PC-3 (cell line): ENCODE measurements at regions not wholly inside any gene's neighbourhood (a gene's known extent, or its start where the extent isn't known, plus 50 kb on each side); places are given as distances from the start of the nearest gene placed in this dataset.

Experiments used
- ATAC-seq: fragments of 200-7000 bp; cut with Tn5 transposase; 2 replicates; pipeline ENCODE4 v1.9.1; 2020; ENCODE audit warnings: mild to moderate bottlenecking, moderate library complexity
- BruUV-seq: library from RNA; stranded (reverse); fragments of 400-500 nt; replicated peaks from 2 replicates; lab custom pipeline; 2021; lab: Mats Ljungman, UMichigan
- CTCF ChIA-PET: fragments of 300-600 bp; sonication (Branson Sonifier 250); formaldehyde crosslinking; loops from one replicate; lab custom pipeline; 2022; ENCODE audit warnings: antibody characterized with exemption; lab: Charles Lee
- POLR2A ChIA-PET: fragments of 300-600 bp; sonication (Branson Sonifier 250); formaldehyde crosslinking; loops from one replicate; lab custom pipeline; 2022; ENCODE audit warnings: antibody characterized with exemption; ENCODE audit not compliant: unreplicated experiment; lab: Charles Lee
- DNase-seq: peaks from one replicate; pipeline ENCODE4 v3.0.0-alpha.2; 2015
- H2AFZ ChIP-seq: fragments of 300-600 bp; sonication (generic); 2 replicates; pipeline ENCODE4 v1.6.0; 2016; ENCODE audit warnings: antibody characterized with exemption, low read length
- H3F3A ChIP-seq: fragments of 300-600 bp; sonication (generic); one replicate; pipeline ENCODE4 v1.6.0; 2017; ENCODE audit warnings: antibody characterized with exemption, low read length, control low read depth, mild to moderate bottlenecking; ENCODE audit not compliant: unreplicated experiment
- H3K27ac ChIP-seq: fragments of 300-600 bp; sonication (generic); 2 replicates; pipeline ENCODE4 v1.5.1; 2016; ENCODE audit warnings: mild to moderate bottlenecking, low read length
- H3K27me3 ChIP-seq: fragments of 300-600 bp; sonication (generic); 2 replicates; pipeline ENCODE4 v1.6.1; 2016; ENCODE audit warnings: low read length, mixed read lengths
- H3K36me3 ChIP-seq: fragments of 300-600 bp; sonication (generic); 2 replicates; pipeline ENCODE4 v1.6.1; 2016; ENCODE audit warnings: low read depth, mixed run types, low read length, mixed read lengths
- H3K4me1 ChIP-seq: fragments of 300-600 bp; sonication (generic); 2 replicates; pipeline ENCODE4 v1.5.1; 2016; ENCODE audit warnings: low read length; ENCODE audit not compliant: insufficient read depth
- H3K4me2 ChIP-seq: fragments of 300-600 bp; sonication (generic); 2 replicates; pipeline ENCODE4 v1.6.0; 2016; ENCODE audit warnings: low read length
- H3K4me3 ChIP-seq: fragments of 300-600 bp; sonication (generic); 2 replicates; pipeline ENCODE4 v1.5.1; 2016; ENCODE audit warnings: mild to moderate bottlenecking, low read length, mixed read lengths
- H3K79me2 ChIP-seq: fragments of 300-600 bp; sonication (generic); 2 replicates; pipeline ENCODE4 v1.6.1; 2017; ENCODE audit warnings: low read length, mixed read lengths
- H3K9ac ChIP-seq: fragments of 300-600 bp; sonication (generic); 2 replicates; pipeline ENCODE4 v1.6.0; 2016; ENCODE audit warnings: mild to moderate bottlenecking, low read length
- H3K9me2 ChIP-seq: fragments of 300-600 bp; sonication (generic); replicated peaks from 2 replicates; pipeline ENCODE4 v1.6.1; 2016; ENCODE audit warnings: mixed run types, low read length, mixed read lengths
- H3K9me3 ChIP-seq: fragments of 300-600 bp; sonication (generic); 2 replicates; pipeline ENCODE4 v1.6.1; 2016; ENCODE audit warnings: low read length, mixed read lengths
- H4K20me1 ChIP-seq: fragments of 300-600 bp; sonication (generic); 2 replicates; pipeline ENCODE4 v1.6.1; 2016; ENCODE audit warnings: low read length, mixed read lengths
- CTCF ChIP-seq: fragments of 300-600 bp; sonication (generic); conservative IDR thresholded peaks from 2 replicates; pipeline ENCODE4 v1.5.1; 2017; ENCODE audit warnings: antibody characterized with exemption, low read depth, mild to moderate bottlenecking, low read length
- EZH2 ChIP-seq: fragments of 300-600 bp; sonication (generic); IDR thresholded peaks from one replicate; pipeline ENCODE4 v1.6.1; 2017; ENCODE audit warnings: antibody characterized with exemption, mild to moderate bottlenecking, low read length; ENCODE audit not compliant: unreplicated experiment
- EZH2phosphoT487 ChIP-seq: fragments of 300-600 bp; sonication (generic); IDR thresholded peaks from 2 replicates; pipeline ENCODE4 v1.6.1; 2018; ENCODE audit warnings: mild to moderate bottlenecking, antibody characterized with exemption, low read length, borderline replicate concordance
- intact Hi-C: fragments of 100-400 bp; cut with micrococcal nuclease; formaldehyde crosslinking; loops from 2 replicates; pipeline ENCODE4 v1.9.0; 2023

- CTCF ChIA-PET: no interaction called here
- H3K79me2 ChIP-seq: no peaks in the 10 kb centered on the region
- H3K4me2 ChIP-seq: no peak overlapping the region
- ATAC-seq (no peak), DNase-seq (no peak)
- H2AFZ ChIP-seq: no peak overlapping the region
- POLR2A ChIA-PET: no interaction called here
- peaks cover 14% of the 10 kb centered on the region for H3K4me1 ChIP-seq
- no peak overlapping the region for H3K9ac ChIP-seq
- H3K9me2 ChIP-seq: no peaks in the 10 kb centered on the region
- H3K9me3 ChIP-seq: no peaks in the 10 kb centered on the region
- H3K27ac ChIP-seq: no peak overlapping the region
- no peaks in the 10 kb centered on the region for H3K36me3 ChIP-seq
- intact Hi-C loops: no loop called here
- no peaks in the 10 kb centered on the region for H3K27me3 ChIP-seq
- H3K4me3 ChIP-seq: no peak overlapping the region
- TF ChIP-seq CTCF (no peak), EZH2phosphoT487 (no peak), EZH2 (no peak)
- H4K20me1 ChIP-seq: no peaks in the 10 kb centered on the region
- no peaks in the 10 kb centered on the region for H3F3A ChIP-seq
- no TSS peak for BruUV-seq
These were observed 65.2 kb upstream of the CTAGE1 start for GRCh38 chr18:22482948-22483347.

GRCh38 chr18:22483407-22483806 lies 65.7 kb upstream of the CTAGE1 start:
- no peaks in the 10 kb centered on the region for H3K9me3 ChIP-seq
- H3K27me3 ChIP-seq: no peaks in the 10 kb centered on the region
- no peaks in the 10 kb centered on the region for H4K20me1 ChIP-seq
- H3K36me3 ChIP-seq: no peaks in the 10 kb centered on the region
- H3K9me2 ChIP-seq: no peaks in the 10 kb centered on the region
- no peak overlapping the region for H3K4me3 ChIP-seq
- H3F3A ChIP-seq: no peaks in the 10 kb centered on the region
- no peak for DNase-seq
- no peak overlapping the region for H3K27ac ChIP-seq
- no peak for ATAC-seq
- no peak overlapping the region for H3K9ac ChIP-seq
- TF ChIP-seq EZH2: no peak
- TF ChIP-seq EZH2phosphoT487: no peak
- TF ChIP-seq CTCF: no peak
- no TSS peak for BruUV-seq
- POLR2A ChIA-PET: no interaction called here
- H3K4me1 ChIP-seq: peaks cover 14% of the 10 kb centered on the region
- H3K79me2 ChIP-seq: no peaks in the 10 kb centered on the region
- intact Hi-C loops: no loop called here
- no peak overlapping the region for H3K4me2 ChIP-seq
- CTCF ChIA-PET: no interaction called here
- H2AFZ ChIP-seq: no peak overlapping the region

GRCh38 chr18:22484471-22484870 lies 66.8 kb upstream of the CTAGE1 start:
- Histone ChIP-seq H4K20me1 (no peaks in the 10 kb centered on the region), H3K4me1 (peaks cover 18% of the 10 kb centered on the region), H3K4me3 (no peak overlapping the region), H3K27me3 (no peaks in the 10 kb centered on the region), H3K27ac (no peak overlapping the region), H3K79me2 (no peaks in the 10 kb centered on the region), H3K9me2 (no peaks in the 10 kb centered on the region), H3K36me3 (no peaks in the 10 kb centered on the region), H3K9me3 (no peaks in the 10 kb centered on the region), H3K4me2 (no peak overlapping the region), H3F3A (no peaks in the 10 kb centered on the region), H2AFZ (no peak overlapping the region), H3K9ac (no peak overlapping the region)
- ATAC-seq: no peak
- no peak for DNase-seq
- TF ChIP-seq EZH2 (no peak), EZH2phosphoT487 (no peak), CTCF (no peak)
- CTCF ChIA-PET: no interaction called here
- POLR2A ChIA-PET: no interaction called here
- no TSS peak for BruUV-seq
- intact Hi-C loops: no loop called here
